HEK293 (cell line): ENCODE measurements at regions not wholly inside any gene's neighbourhood (a gene's known extent, or its start where the extent isn't known, plus 50 kb on each side); places are given as distances from the start of the nearest gene placed in this dataset.

ENCODE experiments used
- CTCF ChIA-PET: fragments of 350-600 bp; formaldehyde crosslinking; extraction: SDS; loops from one replicate; lab custom pipeline; 2021; ENCODE audit warnings: antibody characterized with exemption; lab: Yijun Ruan, JAX
- POLR2A ChIA-PET: fragments of 300-600 bp; formaldehyde crosslinking; extraction: SDS; loops from one replicate; lab custom pipeline; 2020; ENCODE audit warnings: antibody characterized with exemption, inconsistent platforms; lab: Yijun Ruan, JAX
- H3K27ac ChIP-seq: fragments of 200-500 bp; sonication (Bioruptor generic); 2 replicates; pipeline ENCODE4 v1.5.1; 2014; ENCODE audit warnings: low read depth, low read length, control low read depth, inconsistent platforms; ENCODE audit errors: extremely low read depth
- H3K36me3 ChIP-seq, 2 experiments: fragments of 200-500 bp in 1 of 2; sonication (Bioruptor generic) in 1 of 2; 1 replicate in 1 of 2; 2 replicates in 1 of 2; pipeline ENCODE4 v1.5.1; 2014 to 2017; ENCODE audit warnings: inconsistent platforms in 2 of 2, low read length in 2 of 2; ENCODE audit not compliant: control insufficient read depth in 2 of 2, insufficient read depth in 1 of 2
- H3K4me1 ChIP-seq: fragments of 200-500 bp; sonication (Bioruptor generic); 2 replicates; pipeline ENCODE4 v1.5.1; 2014; ENCODE audit warnings: mild to moderate bottlenecking, low read length, inconsistent platforms; ENCODE audit not compliant: control insufficient read depth, insufficient read depth
- H3K4me3 ChIP-seq: 2 replicates; pipeline ENCODE4 v1.5.1; 2011; ENCODE audit warnings: low read depth, mild to moderate bottlenecking, control low read depth, low read length, moderate library complexity
- H3K9me3 ChIP-seq: fragments of 200-500 bp; sonication (Bioruptor generic); 2 replicates; pipeline ENCODE4 v1.5.1; 2014; ENCODE audit warnings: low read depth, low read length, inconsistent platforms; ENCODE audit not compliant: control insufficient read depth, insufficient read depth
- PRDM4 ChIP-seq: fragments of 450-650 bp; formaldehyde crosslinking; IDR thresholded peaks from 2 replicates; pipeline ENCODE4 v1.5.1; 2017; ENCODE audit warnings: missing biosample characterization, missing genetic modification characterization
- REST ChIP-seq: fragments of 450-650 bp; formaldehyde crosslinking; IDR thresholded peaks from 2 replicates; pipeline ENCODE4 v1.5.1; 2016; ENCODE audit warnings: missing biosample characterization, missing genetic modification characterization
- SP3 ChIP-seq: fragments of 450-650 bp; formaldehyde crosslinking; IDR thresholded peaks from 2 replicates; pipeline ENCODE4 v1.5.1; 2016; ENCODE audit warnings: missing biosample characterization, missing genetic modification characterization
- ZBTB20 ChIP-seq: fragments of 450-650 bp; formaldehyde crosslinking; IDR thresholded peaks from 2 replicates; pipeline ENCODE4 v1.5.1; 2016; ENCODE audit warnings: missing biosample characterization, missing genetic modification characterization
- ZIC2 ChIP-seq: fragments of 450-650 bp; formaldehyde crosslinking; IDR thresholded peaks from 2 replicates; pipeline ENCODE4 v1.5.1; 2016; ENCODE audit warnings: missing biosample characterization, missing genetic modification characterization
- ZNF112 ChIP-seq: fragments of 450-650 bp; formaldehyde crosslinking; IDR thresholded peaks from 2 replicates; pipeline ENCODE4 v1.5.0; 2017; ENCODE audit warnings: missing biosample characterization, missing genetic modification characterization
- ZNF138 ChIP-seq: fragments of 450-650 bp; formaldehyde crosslinking; IDR thresholded peaks from 2 replicates; pipeline ENCODE4 v1.5.1; 2016; ENCODE audit warnings: missing biosample characterization, missing genetic modification characterization, borderline replicate concordance
- ZNF248 ChIP-seq: fragments of 450-650 bp; formaldehyde crosslinking; IDR thresholded peaks from 2 replicates; pipeline ENCODE4 v1.5.1; 2017; ENCODE audit warnings: missing biosample characterization, missing genetic modification characterization
- ZNF324 ChIP-seq: fragments of 450-650 bp; formaldehyde crosslinking; IDR thresholded peaks from 2 replicates; pipeline ENCODE4 v1.5.1; 2016; ENCODE audit warnings: missing biosample characterization, missing genetic modification characterization
- ZNF350 ChIP-seq: fragments of 450-650 bp; formaldehyde crosslinking; IDR thresholded peaks from 2 replicates; pipeline ENCODE4 v1.5.0; 2017; ENCODE audit warnings: missing biosample characterization, mild to moderate bottlenecking, missing genetic modification characterization
- ZNF362 ChIP-seq: fragments of 450-650 bp; formaldehyde crosslinking; IDR thresholded peaks from 2 replicates; pipeline ENCODE4 v1.5.1; 2016; ENCODE audit warnings: missing biosample characterization, missing genetic modification characterization
- ZNF449 ChIP-seq: fragments of 450-650 bp; formaldehyde crosslinking; IDR thresholded peaks from 2 replicates; pipeline ENCODE4 v1.5.1; 2017; ENCODE audit warnings: missing biosample characterization, mild to moderate bottlenecking, missing genetic modification characterization, moderate library complexity
- ZNF488 ChIP-seq: fragments of 450-650 bp; formaldehyde crosslinking; IDR thresholded peaks from 2 replicates; pipeline ENCODE4 v1.5.1; 2016; ENCODE audit warnings: missing biosample characterization, missing genetic modification characterization
- ZNF549 ChIP-seq: fragments of 450-650 bp; IDR thresholded peaks from 2 replicates; pipeline ENCODE4 v1.5.1; 2018; ENCODE audit warnings: missing biosample characterization, missing genetic modification characterization, mild to moderate bottlenecking, inconsistent platforms, moderate library complexity
- ZNF561 ChIP-seq: fragments of 450-650 bp; IDR thresholded peaks from 2 replicates; pipeline ENCODE4 v1.5.1; 2018; ENCODE audit warnings: missing biosample characterization, missing genetic modification characterization, borderline replicate concordance
- ZNF580 ChIP-seq: fragments of 450-650 bp; formaldehyde crosslinking; IDR thresholded peaks from 2 replicates; pipeline ENCODE4 v1.5.1; 2016; ENCODE audit warnings: missing biosample characterization, missing genetic modification characterization
- ZNF596 ChIP-seq: fragments of 450-650 bp; IDR thresholded peaks from 2 replicates; pipeline ENCODE4 v1.5.0; 2018; ENCODE audit warnings: missing biosample characterization, mild to moderate bottlenecking, missing genetic modification characterization, moderate library complexity
- ZNF707 ChIP-seq: fragments of 450-650 bp; formaldehyde crosslinking; IDR thresholded peaks from 2 replicates; pipeline ENCODE4 v1.5.1; 2016; ENCODE audit warnings: missing biosample characterization, missing genetic modification characterization
- ZNF777 ChIP-seq: fragments of 450-650 bp; formaldehyde crosslinking; IDR thresholded peaks from 2 replicates; pipeline ENCODE4 v1.5.1; 2017; ENCODE audit warnings: missing biosample characterization, missing genetic modification characterization, borderline replicate concordance
- ZSCAN5A ChIP-seq: fragments of 450-650 bp; formaldehyde crosslinking; IDR thresholded peaks from 2 replicates; pipeline ENCODE4 v1.5.1; 2016; ENCODE audit warnings: missing biosample characterization, missing genetic modification characterization

GRCh38 chr14:105899657-105900397 lies 373.4 kb downstream of the TMEM121 start:
- POLR2A ChIA-PET, result no interaction called here
- peak; percentile 38; the same call in 1 of the 2 replicates for TF ChIP-seq ZIC2
- no peak for TF ChIP-seq ZNF248 (tag by site-specific recombination)
- no peak for TF ChIP-seq ZNF488
- TF ChIP-seq, all 188 proteins: peak for 1
- H3K27ac ChIP-seq, result no peak overlapping the region
- no peaks in the 10 kb centered on the region for H3K9me3 ChIP-seq
- H3K4me1 ChIP-seq, result no peaks in the 10 kb centered on the region
- H3K36me3 ChIP-seq, result no peaks in the 10 kb centered on the region
- CTCF ChIA-PET, result no interaction called here
- no peak overlapping the region for H3K4me3 ChIP-seq

GRCh38 chr14:105900398-105901160 lies 374.2 kb downstream of the TMEM121 start:
- Histone ChIP-seq H3K4me1 (no peaks in the 10 kb centered on the region), H3K36me3 (no peaks in the 10 kb centered on the region), H3K9me3 (no peaks in the 10 kb centered on the region), H3K27ac (no peak overlapping the region), H3K4me3 (no peak overlapping the region)
- ChIA-PET POLR2A (no interaction called here), CTCF (no interaction called here)
- TF ChIP-seq ZNF350 (tag by site-specific recombination), result no peak
- no peak for TF ChIP-seq ZNF561 (tag by site-specific recombination)
- no peak for TF ChIP-seq SP3 (tag by site-specific recombination)
- TF ChIP-seq ZBTB20 (tag by site-specific recombination), result no peak
- no peak for TF ChIP-seq ZNF138
- no peak for TF ChIP-seq ZSCAN5A (tag by site-specific recombination)
- no peak for TF ChIP-seq ZNF707 (tag by site-specific recombination)
- no peak for TF ChIP-seq ZNF449
- no peak for TF ChIP-seq PRDM4 (tag by site-specific recombination)
- no peak for TF ChIP-seq ZNF112 (tag by site-specific recombination)
- TF ChIP-seq ZNF580, result no peak
- no peak for TF ChIP-seq ZNF362 (tag by site-specific recombination)
- no peak for TF ChIP-seq REST (tag by site-specific recombination)
- TF ChIP-seq ZNF324 (tag by site-specific recombination), result no peak
- TF ChIP-seq ZNF596 (tag by site-specific recombination), result no peak
- TF ChIP-seq ZNF777, result no peak
- TF ChIP-seq ZNF549 (tag by site-specific recombination), result no peak
